ENCODE measurements at regions not wholly inside any gene's neighbourhood (a gene's known extent, or its start where the extent isn't known, plus 50 kb on each side); places are given as distances from the start of the nearest gene placed in this dataset.

GRCh38 chr9:20095430-20096092 is 306.7 kb upstream of the SLC24A2 start:
- TF ChIP-seq CTCF (conservative IDR thresholded peaks at IDR 0.05; ENCODE audit: low read length) (no peak), EZH2phosphoT487 (IDR thresholded peaks at IDR 0.05; ENCODE audit: borderline replicate concordance, low read depth, low read length) (no peak)

Data from OCI-LY7 (cell line).